ENCODE measurements at regions not wholly inside any gene's neighbourhood (a gene's known extent, or its start where the extent isn't known, plus 50 kb on each side); places are given as distances from the start of the nearest gene placed in this dataset.

GRCh38 chr1:4877426-4877825, 223.0 kb downstream of the AJAP1 start:
- Histone ChIP-seq H3K4me2 (replicated peaks; ENCODE audit: low read depth, low read length, poor library complexity, severe bottlenecking) (no peak overlapping the region), H3K36me3 (replicated peaks in 1 of 2; ENCODE audit: control extremely low read depth in 1 of 2, control insufficient read depth in 1 of 2, extremely low read depth in 1 of 2, insufficient read depth in 2 of 2, low read length in 1 of 2) (no peaks in the 10 kb centered on the region), H4K20me1 (ENCODE audit: control insufficient read depth, insufficient read depth, low read length, poor library complexity, severe bottlenecking) (no peaks in the 10 kb centered on the region), H2AFZ (ENCODE audit: insufficient read depth, low read depth, low read length, poor library complexity, severe bottlenecking) (no peak overlapping the region), H3K4me1 (ENCODE audit: control insufficient read depth in 2 of 2, insufficient read depth in 2 of 2, low read length in 2 of 2) (no peaks in the 10 kb centered on the region), H3K9me3 (ENCODE audit: control extremely low read depth in 1 of 3, control insufficient read depth in 2 of 3, insufficient read depth in 1 of 3, low read length in 2 of 3) (no peaks in the 10 kb centered on the region), H3K9ac (ENCODE audit: low read length) (no peak overlapping the region), H3K4me3 (ENCODE audit: control extremely low read depth in 1 of 5, extremely low read depth in 1 of 5, insufficient read depth in 1 of 5, low read depth in 2 of 5, low read length in 4 of 5) (no peak overlapping the region), H3K79me2 (ENCODE audit: control insufficient read depth, insufficient read depth, low read length) (no peaks in the 10 kb centered on the region), H3K27me3 (replicated peaks in 1 of 4; ENCODE audit: control extremely low read depth in 1 of 4, control insufficient read depth in 3 of 4, insufficient read depth in 4 of 4, low read length in 3 of 4) (peaks cover 0 to 2% (median 0%) of the 10 kb centered on the region in 4 experiments), H3K27ac (ENCODE audit: low read length in 2 of 2) (no peak overlapping the region)
- Mint-ChIP-seq H3K27me3 (peaks cover 3% of the 10 kb centered on the region), H3K27ac (no peak overlapping the region), H3K4me3 (no peak overlapping the region), H3K4me1 (no peaks in the 10 kb centered on the region), H3K9me3 (ENCODE audit: insufficient read depth) (no peaks in the 10 kb centered on the region)
- DNase-seq (no peak), ATAC-seq (ENCODE audit: low read depth) (no peak)
- intact Hi-C loops (cut with micrococcal nuclease), result no loop called here
- POLR2A ChIA-PET, result no interaction called here
- no peak for TF ChIP-seq CTCF (IDR thresholded peaks at IDR 0.05)
- no peak for TF ChIP-seq EZH2 (IDR thresholded peaks at IDR 0.05; ENCODE audit: borderline replicate concordance, insufficient read depth, low read depth, low read length, poor library complexity, severe bottlenecking)
- WGBS (ENCODE audit: insufficient coverage), result 72% methylated on average over 2 of the region's 3 CpGs
- CTCF ChIA-PET, result interaction anchor here (0.6 kb wide), 1 partner anchor 9 kb away, joined by 3 read pairs; no protein-coding TSS in a partner anchor

- ATAC-seq (ENCODE audit: low read depth) (no peak), DNase-seq (no peak)
- Histone ChIP-seq H3K36me3 (replicated peaks in 1 of 2; ENCODE audit: control extremely low read depth in 1 of 2, control insufficient read depth in 1 of 2, extremely low read depth in 1 of 2, insufficient read depth in 2 of 2, low read length in 1 of 2) (no peaks in the 10 kb centered on the region), H3K27ac (ENCODE audit: low read length in 2 of 2) (no peak overlapping the region), H3K9ac (ENCODE audit: low read length) (no peak overlapping the region), H3K4me1 (ENCODE audit: control insufficient read depth in 2 of 2, insufficient read depth in 2 of 2, low read length in 2 of 2) (no peaks in the 10 kb centered on the region), H4K20me1 (ENCODE audit: control insufficient read depth, insufficient read depth, low read length, poor library complexity, severe bottlenecking) (no peaks in the 10 kb centered on the region), H3K27me3 (replicated peaks in 1 of 4; ENCODE audit: control extremely low read depth in 1 of 4, control insufficient read depth in 3 of 4, insufficient read depth in 4 of 4, low read length in 3 of 4) (no peaks in the 10 kb centered on the region), H3K4me3 (ENCODE audit: control extremely low read depth in 1 of 5, extremely low read depth in 1 of 5, insufficient read depth in 1 of 5, low read depth in 2 of 5, low read length in 4 of 5) (no peak overlapping the region), H3K4me2 (replicated peaks; ENCODE audit: low read depth, low read length, poor library complexity, severe bottlenecking) (no peak overlapping the region), H3K9me3 (ENCODE audit: control extremely low read depth in 1 of 3, control insufficient read depth in 2 of 3, insufficient read depth in 1 of 3, low read length in 2 of 3) (peaks cover 0 to 5% (median 0%) of the 10 kb centered on the region in 3 donors), H3K79me2 (ENCODE audit: control insufficient read depth, insufficient read depth, low read length) (no peaks in the 10 kb centered on the region), H2AFZ (ENCODE audit: insufficient read depth, low read depth, low read length, poor library complexity, severe bottlenecking) (no peak overlapping the region)
- no peak for TF ChIP-seq EZH2 (IDR thresholded peaks at IDR 0.05; ENCODE audit: borderline replicate concordance, insufficient read depth, low read depth, low read length, poor library complexity, severe bottlenecking)
- TF ChIP-seq CTCF (IDR thresholded peaks at IDR 0.05), result no peak
- Mint-ChIP-seq H3K4me1 (no peaks in the 10 kb centered on the region), H3K27me3 (peaks cover 4% of the 10 kb centered on the region), H3K9me3 (ENCODE audit: insufficient read depth) (no peaks in the 10 kb centered on the region), H3K4me3 (no peak overlapping the region), H3K27ac (no peak overlapping the region)
- intact Hi-C loops (cut with micrococcal nuclease), result no loop called here
- CTCF ChIA-PET, result no interaction called here
- 70% methylated on average over 3 of the region's 3 CpGs for WGBS (ENCODE audit: insufficient coverage)
- POLR2A ChIA-PET, result no interaction called here
Measured at GRCh38 chr1:4871373-4871772, 217.0 kb downstream of the AJAP1 start.
